GM19240 (cell line): ENCODE measurements at regions not wholly inside any gene's neighbourhood (a gene's known extent, or its start where the extent isn't known, plus 50 kb on each side); places are given as distances from the start of the nearest gene placed in this dataset.

Experiments used
- DNase-seq: peaks from one replicate; pipeline ENCODE4 v3.0.0; 2011; ENCODE audit warnings: low spot score; ENCODE audit not compliant: insufficient read length

DNA sequence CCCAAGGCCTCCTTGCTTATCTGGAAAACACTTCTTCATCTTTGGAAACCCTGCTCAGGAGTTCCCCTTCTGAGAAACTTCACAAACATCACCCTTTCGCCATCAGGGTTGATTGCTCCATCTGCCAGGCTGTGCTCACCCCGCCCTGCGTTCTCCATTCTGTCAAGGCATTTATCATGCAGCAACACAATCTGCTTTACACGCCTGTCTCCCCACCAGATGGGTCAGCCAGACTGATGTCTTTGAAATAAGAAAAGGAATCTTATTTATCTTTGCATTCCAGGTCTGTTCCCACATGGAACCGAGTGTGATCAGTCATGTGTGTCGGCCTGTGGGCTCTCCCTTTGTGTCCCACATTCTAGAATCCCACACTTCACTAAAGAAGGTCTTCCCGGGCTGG, 110.0 kb upstream of the ARL4C start:
- DNase-seq: no peak

- no peak for DNase-seq
These were observed 106.7 kb upstream of the ARL4C start for GRCh38 chr2:234603619-234604018.

DNA sequence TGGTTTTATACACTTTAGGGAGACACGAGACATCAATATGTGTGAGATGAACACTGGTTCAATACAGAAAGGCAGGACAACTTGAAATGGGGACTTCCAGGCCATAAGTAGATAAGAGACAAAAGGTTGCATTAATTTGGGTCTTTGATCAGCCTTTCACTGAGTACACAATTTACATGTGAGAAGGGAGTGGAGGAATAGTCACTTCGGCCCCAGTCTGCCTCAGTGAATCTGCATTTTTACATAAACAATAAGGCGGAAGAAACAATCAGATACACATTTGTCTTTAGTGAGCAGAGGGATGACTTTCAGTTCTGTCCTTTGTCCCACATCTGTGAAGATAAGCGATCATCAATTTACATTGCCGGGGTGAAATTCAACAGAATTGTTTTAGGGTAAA, 104.3 kb upstream of the ARL4C start:
- DNase-seq: no peak

- no peak for DNase-seq
These were observed 100.6 kb upstream of the ARL4C start for GRCh38 chr2:234597576-234597861.

GRCh38 chr2:234596696-234597575, 100.1 kb upstream of the ARL4C start:
- no peak for DNase-seq

DNA sequence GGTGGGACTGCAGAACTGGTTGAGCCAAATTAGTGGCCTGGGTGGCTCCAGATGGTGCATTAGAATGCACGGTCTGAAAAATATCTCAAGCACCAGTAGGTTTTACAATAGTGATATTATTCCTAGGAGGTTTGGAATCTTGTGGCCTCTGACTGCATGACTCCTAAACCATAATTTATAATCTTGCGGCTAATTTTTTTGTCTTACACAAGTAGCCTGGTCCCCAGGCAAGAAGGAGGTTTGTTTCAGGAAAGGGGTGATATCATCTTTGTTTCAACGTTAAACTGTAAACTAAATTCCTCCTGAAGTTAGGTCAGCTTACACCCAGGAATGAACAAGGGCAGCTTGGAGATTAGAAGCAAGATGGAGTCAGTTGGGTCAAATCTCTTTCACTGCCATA, 98.9 kb upstream of the ARL4C start:
- DNase-seq: no peak

- no peak for DNase-seq
These were observed 97.8 kb upstream of the ARL4C start for GRCh38 chr2:234594715-234595114.

- no peak for DNase-seq
These were observed 96.8 kb upstream of the ARL4C start for GRCh38 chr2:234593636-234594035.

DNA sequence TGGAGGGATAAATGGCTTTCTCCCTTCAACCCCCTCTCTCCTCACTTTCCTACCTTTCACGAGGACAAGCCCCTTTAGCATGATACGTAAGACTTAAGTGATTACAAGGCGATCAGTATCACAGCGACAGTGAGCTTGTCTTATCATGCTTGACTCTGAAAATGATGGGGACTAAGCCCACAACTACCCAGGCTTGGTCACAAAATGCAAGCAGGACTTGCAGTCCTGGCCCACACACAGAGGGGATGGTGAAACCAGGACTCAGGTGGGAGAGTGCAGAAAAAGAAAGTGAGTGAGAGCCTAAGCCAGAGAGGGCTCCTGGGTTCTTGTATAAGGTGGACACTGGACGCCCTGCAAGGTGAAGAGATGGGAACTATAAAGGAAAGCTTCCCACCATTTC, 95.7 kb upstream of the ARL4C start:
- DNase-seq: no peak

- no peak for DNase-seq
These were observed 93.2 kb upstream of the ARL4C start for GRCh38 chr2:234590076-234590475.

DNA sequence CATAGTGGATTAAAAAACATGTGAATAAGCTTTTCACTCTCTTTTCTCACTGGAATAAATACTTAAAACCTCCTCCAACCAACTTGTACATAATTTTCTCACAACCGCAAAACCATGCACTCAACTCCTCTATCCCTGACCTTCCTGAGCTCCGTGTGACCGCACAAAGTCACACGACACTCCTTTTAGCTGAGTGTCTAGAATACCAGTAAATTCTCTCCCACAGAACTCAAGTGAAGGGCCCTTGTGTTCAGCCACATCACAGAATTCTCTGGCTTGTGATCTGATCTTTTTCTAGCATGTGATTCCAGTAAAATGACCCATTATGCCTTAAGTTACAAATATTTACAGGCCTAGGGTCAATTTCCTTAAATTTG, 91.2 kb upstream of the ARL4C start:
- DNase-seq: no peak

GRCh38 chr2:234587341-234588053, 90.6 kb upstream of the ARL4C start:
- DNase-seq: no peak

- DNase-seq: no peak
These were observed 86.5 kb upstream of the ARL4C start for GRCh38 chr2:234583331-234583730.

DNA sequence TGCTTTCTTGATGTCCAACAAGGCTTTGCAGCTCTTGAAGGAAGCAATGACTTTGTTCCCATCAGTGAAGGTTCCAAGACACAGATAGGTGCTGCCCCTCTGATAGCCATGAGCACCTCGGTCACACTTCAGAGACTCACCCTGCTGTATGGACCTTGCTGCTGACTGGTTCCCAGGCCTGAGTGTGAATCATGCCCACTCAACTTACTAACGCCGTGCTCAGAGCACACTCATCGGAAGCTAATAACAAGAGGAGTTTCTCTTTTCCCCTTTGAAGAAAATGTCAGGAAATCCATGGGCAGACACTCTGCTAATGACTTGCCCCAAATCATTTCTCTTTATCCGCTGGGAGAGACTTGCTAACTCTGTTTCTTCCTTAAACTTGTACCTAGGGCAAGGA, 83.8 kb upstream of the ARL4C start:
- DNase-seq: no peak

DNA sequence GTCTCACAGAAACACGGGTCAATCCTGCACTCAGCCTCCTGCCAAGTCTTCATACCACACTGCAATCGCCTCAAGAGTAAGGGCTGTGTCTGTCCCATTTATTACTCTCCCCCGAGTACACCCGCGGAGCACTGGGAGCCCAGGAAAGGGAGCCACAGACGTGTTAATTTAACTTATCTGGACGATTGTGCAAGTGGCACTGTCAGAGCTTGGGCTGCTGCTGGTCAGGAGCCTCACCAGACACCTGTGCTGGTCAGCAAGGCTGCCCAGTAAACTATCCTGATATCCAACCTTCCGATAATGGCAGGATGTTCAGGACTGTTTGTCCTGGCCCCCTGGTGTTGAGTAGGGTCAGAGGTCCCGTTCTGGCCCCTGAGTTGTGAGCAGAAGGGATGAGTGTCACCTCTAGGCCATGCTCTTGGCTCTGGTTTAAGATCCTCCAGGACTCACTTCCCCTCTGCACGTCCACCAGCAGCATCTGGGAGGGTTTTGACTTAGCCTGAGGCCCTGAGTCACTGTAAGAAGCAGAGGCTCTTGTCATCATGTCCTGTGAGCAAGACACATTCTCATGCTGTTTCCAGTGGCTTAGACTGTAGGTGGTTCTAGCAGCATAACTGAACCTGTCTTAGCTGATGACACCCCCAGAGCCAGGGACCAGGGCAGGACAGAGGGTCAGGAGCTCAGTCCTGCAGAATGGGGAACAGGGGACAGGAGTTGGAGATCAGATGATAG, 82.5 kb upstream of the ARL4C start:
- no peak for DNase-seq

DNA sequence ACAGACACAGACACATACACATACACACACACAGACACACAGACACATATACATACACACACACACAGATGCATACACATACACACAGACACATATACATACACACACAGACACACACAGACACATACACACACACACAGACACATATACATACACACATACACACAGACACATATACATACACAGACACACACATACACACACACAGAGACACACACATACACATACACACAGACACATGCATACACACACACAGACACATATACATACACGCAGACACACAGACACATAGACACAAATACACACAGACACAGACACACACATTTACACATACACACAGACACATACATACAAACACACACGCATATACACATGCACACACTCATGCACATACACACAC, 81.5 kb upstream of the ARL4C start:
- DNase-seq: no peak

GRCh38 chr2:234577191-234577590, 80.3 kb upstream of the ARL4C start:
- DNase-seq: no peak

- no peak for DNase-seq
These were observed 74.9 kb upstream of the ARL4C start for GRCh38 chr2:234571620-234572407.

GRCh38 chr2:234570476-234570875, 73.6 kb upstream of the ARL4C start:
- no peak for DNase-seq

GRCh38 chr2:234569776-234570430, 73.0 kb upstream of the ARL4C start:
- no peak for DNase-seq

- DNase-seq: no peak
These were observed 69.7 kb upstream of the ARL4C start for GRCh38 chr2:234566622-234567021.
